ENCODE measurements at regions not wholly inside any gene's neighbourhood (a gene's known extent, or its start where the extent isn't known, plus 50 kb on each side); places are given as distances from the start of the nearest gene placed in this dataset.

DNA sequence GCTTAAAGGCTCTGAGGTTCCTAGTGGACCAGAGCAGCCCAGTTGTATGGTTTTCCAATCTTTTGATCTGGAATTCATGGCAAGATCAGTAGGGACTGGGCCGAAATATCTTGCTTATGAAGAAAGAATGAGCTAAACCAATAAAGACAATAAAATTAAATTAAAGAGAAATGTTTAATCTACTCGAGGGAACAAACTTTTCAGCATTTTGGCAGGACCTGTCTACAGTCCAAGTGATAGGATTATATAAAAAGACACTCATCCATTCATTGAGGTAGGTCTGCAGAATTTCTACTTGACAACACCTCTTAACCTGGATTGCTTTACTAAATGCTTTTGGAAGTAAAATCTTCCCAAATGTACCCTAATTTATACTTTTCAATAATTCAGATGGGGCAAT, 113.6 kb downstream of the AXIN2 start:
- ChIA-PET CTCF (no interaction called here), POLR2A (no interaction called here)
- Histone ChIP-seq H3K36me3 (replicated peaks in 1 of 2; ENCODE audit: control extremely low read depth in 1 of 2, control insufficient read depth in 1 of 2, extremely low read depth in 1 of 2, insufficient read depth in 2 of 2, low read length in 1 of 2) (no peaks in the 10 kb centered on the region), H2AFZ (ENCODE audit: insufficient read depth, low read depth, low read length, poor library complexity, severe bottlenecking) (no peak overlapping the region), H3K27ac (ENCODE audit: low read length in 2 of 2) (no peak overlapping the region), H3K9ac (ENCODE audit: low read length) (no peak overlapping the region), H3K27me3 (replicated peaks in 1 of 4; ENCODE audit: control extremely low read depth in 1 of 4, control insufficient read depth in 3 of 4, insufficient read depth in 4 of 4, low read length in 3 of 4) (peaks cover 0 to 4% (median 0%) of the 10 kb centered on the region in 4 experiments), H3K79me2 (ENCODE audit: control insufficient read depth, insufficient read depth, low read length) (no peaks in the 10 kb centered on the region), H4K20me1 (ENCODE audit: control insufficient read depth, insufficient read depth, low read length, poor library complexity, severe bottlenecking) (no peaks in the 10 kb centered on the region), H3K9me3 (ENCODE audit: control extremely low read depth in 1 of 3, control insufficient read depth in 2 of 3, insufficient read depth in 1 of 3, low read length in 2 of 3) (peaks cover 0 to 2% (median 0%) of the 10 kb centered on the region in 3 donors), H3K4me3 (ENCODE audit: control extremely low read depth in 1 of 5, extremely low read depth in 1 of 5, insufficient read depth in 1 of 5, low read depth in 2 of 5, low read length in 4 of 5) (no peak overlapping the region), H3K4me1 (ENCODE audit: control insufficient read depth in 2 of 2, insufficient read depth in 2 of 2, low read length in 2 of 2) (no peaks in the 10 kb centered on the region), H3K4me2 (replicated peaks; ENCODE audit: low read depth, low read length, poor library complexity, severe bottlenecking) (no peak overlapping the region)
- no peak for ATAC-seq (ENCODE audit: low read depth)
- Mint-ChIP-seq H3K27ac (no peak overlapping the region), H3K27me3 (peaks cover 17% of the 10 kb centered on the region), H3K4me3 (no peak overlapping the region), H3K9me3 (ENCODE audit: insufficient read depth) (peaks cover 4% of the 10 kb centered on the region), H3K4me1 (no peaks in the 10 kb centered on the region)
- DNase-seq, result no peak
- no CpG with 5 or more reads among the region's 2 CpGs for WGBS (ENCODE audit: insufficient coverage)
- intact Hi-C loops (cut with micrococcal nuclease), result no loop called here
- TF ChIP-seq, protein P1, sequence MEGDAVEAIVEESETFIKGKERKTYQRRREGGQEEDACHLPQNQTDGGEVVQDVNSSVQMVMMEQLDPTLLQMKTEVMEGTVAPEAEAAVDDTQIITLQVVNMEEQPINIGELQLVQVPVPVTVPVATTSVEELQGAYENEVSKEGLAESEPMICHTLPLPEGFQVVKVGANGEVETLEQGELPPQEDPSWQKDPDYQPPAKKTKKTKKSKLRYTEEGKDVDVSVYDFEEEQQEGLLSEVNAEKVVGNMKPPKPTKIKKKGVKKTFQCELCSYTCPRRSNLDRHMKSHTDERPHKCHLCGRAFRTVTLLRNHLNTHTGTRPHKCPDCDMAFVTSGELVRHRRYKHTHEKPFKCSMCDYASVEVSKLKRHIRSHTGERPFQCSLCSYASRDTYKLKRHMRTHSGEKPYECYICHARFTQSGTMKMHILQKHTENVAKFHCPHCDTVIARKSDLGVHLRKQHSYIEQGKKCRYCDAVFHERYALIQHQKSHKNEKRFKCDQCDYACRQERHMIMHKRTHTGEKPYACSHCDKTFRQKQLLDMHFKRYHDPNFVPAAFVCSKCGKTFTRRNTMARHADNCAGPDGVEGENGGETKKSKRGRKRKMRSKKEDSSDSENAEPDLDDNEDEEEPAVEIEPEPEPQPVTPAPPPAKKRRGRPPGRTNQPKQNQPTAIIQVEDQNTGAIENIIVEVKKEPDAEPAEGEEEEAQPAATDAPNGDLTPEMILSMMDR (IDR thresholded peaks at IDR 0.05), result no peak
- TF ChIP-seq EZH2 (IDR thresholded peaks at IDR 0.05; ENCODE audit: borderline replicate concordance, insufficient read depth, low read depth, low read length, poor library complexity, severe bottlenecking), result no peak

GRCh38 chr17:65446838-65447526, 114.5 kb downstream of the AXIN2 start:
- Mint-ChIP-seq H3K27me3 (peaks cover 17% of the 10 kb centered on the region), H3K27ac (no peak overlapping the region), H3K9me3 (ENCODE audit: insufficient read depth) (peaks cover 4% of the 10 kb centered on the region), H3K4me3 (no peak overlapping the region), H3K4me1 (no peaks in the 10 kb centered on the region)
- H3K4me1 ChIP-seq (ENCODE audit: control insufficient read depth in 2 of 2, insufficient read depth in 2 of 2, low read length in 2 of 2), result no peaks in the 10 kb centered on the region
- H3K27ac ChIP-seq (ENCODE audit: low read length in 2 of 2), result no peak overlapping the region
- H3K4me2 ChIP-seq (replicated peaks; ENCODE audit: low read depth, low read length, poor library complexity, severe bottlenecking), result no peak overlapping the region
- WGBS (ENCODE audit: insufficient coverage), result 74% methylated on average over 6 of the region's 6 CpGs
- H3K9ac ChIP-seq (ENCODE audit: low read length), result no peak overlapping the region
- no peak for DNase-seq
- H3K27me3 ChIP-seq (replicated peaks in 1 of 4; ENCODE audit: control extremely low read depth in 1 of 4, control insufficient read depth in 3 of 4, insufficient read depth in 4 of 4, low read length in 3 of 4), result peaks cover 0 to 4% (median 0%) of the 10 kb centered on the region in 4 experiments
- ChIA-PET CTCF (no interaction called here), POLR2A (no interaction called here)
- H2AFZ ChIP-seq (ENCODE audit: insufficient read depth, low read depth, low read length, poor library complexity, severe bottlenecking), result no peak overlapping the region
- peaks cover 0 to 2% (median 0%) of the 10 kb centered on the region in 3 donors for H3K9me3 ChIP-seq (ENCODE audit: control extremely low read depth in 1 of 3, control insufficient read depth in 2 of 3, insufficient read depth in 1 of 3, low read length in 2 of 3)
- TF ChIP-seq EZH2 (IDR thresholded peaks at IDR 0.05; ENCODE audit: borderline replicate concordance, insufficient read depth, low read depth, low read length, poor library complexity, severe bottlenecking), result no peak
- TF ChIP-seq, protein P1 (IDR thresholded peaks at IDR 0.05), result no peak
- no peaks in the 10 kb centered on the region for H4K20me1 ChIP-seq (ENCODE audit: control insufficient read depth, insufficient read depth, low read length, poor library complexity, severe bottlenecking)
- no peak for ATAC-seq (ENCODE audit: low read depth)
- H3K79me2 ChIP-seq (ENCODE audit: control insufficient read depth, insufficient read depth, low read length), result no peaks in the 10 kb centered on the region
- no peaks in the 10 kb centered on the region for H3K36me3 ChIP-seq (replicated peaks in 1 of 2; ENCODE audit: control extremely low read depth in 1 of 2, control insufficient read depth in 1 of 2, extremely low read depth in 1 of 2, insufficient read depth in 2 of 2, low read length in 1 of 2)
- H3K4me3 ChIP-seq (ENCODE audit: control extremely low read depth in 1 of 5, extremely low read depth in 1 of 5, insufficient read depth in 1 of 5, low read depth in 2 of 5, low read length in 4 of 5), result no peak overlapping the region
- intact Hi-C loops (cut with micrococcal nuclease), result no loop called here
